ENCODE measurements at regions not wholly inside any gene's neighbourhood (a gene's known extent, or its start where the extent isn't known, plus 50 kb on each side); places are given as distances from the start of the nearest gene placed in this dataset.

DNA sequence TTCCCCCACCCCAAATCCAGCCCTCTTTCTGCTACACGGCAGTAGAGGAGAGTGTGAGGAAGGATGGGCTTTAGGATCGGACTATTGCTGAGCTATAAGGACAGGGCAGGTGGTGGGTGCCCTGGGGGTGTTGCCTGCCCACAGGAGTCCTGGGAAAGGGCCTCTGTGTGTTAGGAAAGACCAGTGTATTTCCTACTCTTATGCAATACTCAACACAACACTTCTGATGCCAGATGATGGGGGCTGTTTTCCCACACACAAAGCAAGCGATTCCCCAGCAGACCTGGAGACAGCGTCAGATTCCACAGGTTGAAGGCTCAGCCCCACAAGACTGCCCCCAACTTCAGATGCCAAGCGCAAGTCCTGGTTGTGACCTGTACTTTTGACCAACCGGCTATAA is 91.0 kb upstream of the LCLAT1 start:
- no peak for DNase-seq (ENCODE audit: low spot score)
- in situ Hi-C loops (cut with MboI; ENCODE audit: low sequenced_read_pairs, unreplicated experiment): no loop called here
- TF ChIP-seq CTCF (IDR thresholded peaks at IDR 0.05; ENCODE audit: borderline replicate concordance, control extremely low read depth, extremely low read depth, insufficient read depth, missing control alignments): no peak

- in situ Hi-C loops (cut with MboI; ENCODE audit: low sequenced_read_pairs, unreplicated experiment): no loop called here
- no peak for TF ChIP-seq CTCF (IDR thresholded peaks at IDR 0.05; ENCODE audit: borderline replicate concordance, control extremely low read depth, extremely low read depth, insufficient read depth, missing control alignments)
- no peak for DNase-seq (ENCODE audit: low spot score)
Observed at GRCh38 chr2:30356776-30357175, 90.3 kb upstream of the LCLAT1 start.

DNA sequence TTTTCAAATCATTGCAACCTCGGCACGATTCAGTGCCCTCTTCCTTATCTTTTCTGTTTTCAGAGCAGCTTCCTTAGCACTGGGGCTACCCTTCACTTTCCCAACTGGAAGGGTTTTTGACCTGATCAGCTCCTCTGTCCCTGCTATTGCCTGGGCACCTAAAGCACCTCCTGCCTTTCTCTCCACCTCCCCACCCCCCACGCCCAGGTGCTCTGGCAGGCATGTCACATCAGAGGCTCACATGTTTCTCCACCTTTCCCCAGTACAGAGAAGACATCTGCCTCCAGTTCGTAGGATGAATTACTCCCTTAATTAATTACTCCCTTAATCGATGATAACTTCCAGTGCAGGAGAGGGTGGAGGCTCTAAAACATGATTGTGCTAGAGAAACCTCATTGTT is 88.7 kb upstream of the LCLAT1 start:
- in situ Hi-C loops (cut with MboI; ENCODE audit: low sequenced_read_pairs, unreplicated experiment): no loop called here
- DNase-seq (ENCODE audit: low spot score): no peak
- TF ChIP-seq CTCF (IDR thresholded peaks at IDR 0.05; ENCODE audit: borderline replicate concordance, control extremely low read depth, extremely low read depth, insufficient read depth, missing control alignments): no peak

DNA sequence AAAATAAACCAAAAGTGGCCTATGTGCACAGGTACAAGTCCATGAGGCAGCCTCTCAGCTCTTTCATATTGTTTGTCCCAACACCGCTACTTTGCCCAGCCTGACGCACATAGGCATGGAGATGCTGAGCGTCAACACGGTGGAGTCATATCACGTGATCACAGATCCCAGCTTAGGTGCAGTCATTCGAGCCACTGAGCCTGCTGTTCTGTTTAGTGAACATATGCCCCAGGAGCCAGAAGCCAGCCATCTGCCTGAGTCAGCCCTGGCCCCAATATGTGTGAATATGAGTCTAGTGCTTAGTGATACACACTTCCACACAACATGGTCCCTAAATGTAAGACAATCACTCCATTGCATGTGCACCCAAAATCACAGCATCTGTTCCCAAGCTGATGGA is 88.2 kb upstream of the LCLAT1 start:
- in situ Hi-C loops (cut with MboI; ENCODE audit: low sequenced_read_pairs, unreplicated experiment): no loop called here
- DNase-seq (ENCODE audit: low spot score): no peak
- TF ChIP-seq CTCF (IDR thresholded peaks at IDR 0.05; ENCODE audit: borderline replicate concordance, control extremely low read depth, extremely low read depth, insufficient read depth, missing control alignments): no peak

- no peak for TF ChIP-seq CTCF (IDR thresholded peaks at IDR 0.05; ENCODE audit: borderline replicate concordance, control extremely low read depth, extremely low read depth, insufficient read depth, missing control alignments)
- no peak for DNase-seq (ENCODE audit: low spot score)
- in situ Hi-C loops (cut with MboI; ENCODE audit: low sequenced_read_pairs, unreplicated experiment): no loop called here
Observed at GRCh38 chr2:30359644-30360167, 87.3 kb upstream of the LCLAT1 start.

- no peak for TF ChIP-seq CTCF (IDR thresholded peaks at IDR 0.05; ENCODE audit: borderline replicate concordance, control extremely low read depth, extremely low read depth, insufficient read depth, missing control alignments)
- DNase-seq (ENCODE audit: low spot score): no peak
- in situ Hi-C loops (cut with MboI; ENCODE audit: low sequenced_read_pairs, unreplicated experiment): no loop called here
Observed at GRCh38 chr2:30361751-30362394, 85.2 kb upstream of the LCLAT1 start.

Data from GM13976 (cell line).